HL-60 (cell line): ENCODE measurements at regions not wholly inside any gene's neighbourhood (a gene's known extent, or its start where the extent isn't known, plus 50 kb on each side); places are given as distances from the start of the nearest gene placed in this dataset.

Experiments used
- CTCF ChIP-seq: IDR thresholded peaks from one replicate; pipeline ENCODE4 v1.5.1; 2011; ENCODE audit warnings: low read length, control low read depth, inconsistent platforms; ENCODE audit not compliant: insufficient read depth
- POLR2AphosphoS5 ChIP-seq: IDR thresholded peaks from 2 replicates; pipeline ENCODE4 v1.6.1; 2012; ENCODE audit warnings: low read depth

- TF ChIP-seq CTCF = no peak
- no peak for TF ChIP-seq POLR2AphosphoS5
Measured at GRCh38 chr4:57504139-57504538, 394.0 kb upstream of the IGFBP7 start.
